Liver (tissue), 8 donors: ENCODE measurements at regions not wholly inside any gene's neighbourhood (a gene's known extent, or its start where the extent isn't known, plus 50 kb on each side); places are given as distances from the start of the nearest gene placed in this dataset.

Experiments used
- DNase-seq: peaks from one replicate; pipeline ENCODE4 v3.0.0-alpha.2; 2017; ENCODE audit warnings: low spot score
- H3K27ac ChIP-seq, 2 donors: one replicate each; pipeline ENCODE4 v1.7.0; 2013; ENCODE audit warnings: inconsistent platforms in 2 of 2, low read length in 2 of 2, control low read depth in 1 of 2, low read depth in 1 of 2, mild to moderate bottlenecking in 1 of 2
- H3K27me3 ChIP-seq, 4 donors: one replicate each; pipeline versions ENCODE4 v1.6.1 to v1.7.0; 2013; ENCODE audit warnings: low read length in 3 of 4, inconsistent platforms in 1 of 4, mild to moderate bottlenecking in 1 of 4, moderate library complexity in 1 of 4; ENCODE audit not compliant: control insufficient read depth in 4 of 4, insufficient read depth in 4 of 4
- H3K36me3 ChIP-seq, 4 donors: one replicate each; pipeline versions ENCODE4 v1.6.1 to v1.7.0; 2013; ENCODE audit warnings: low read length in 3 of 4, mild to moderate bottlenecking in 3 of 4, low read depth in 1 of 4, moderate library complexity in 1 of 4; ENCODE audit not compliant: control insufficient read depth in 4 of 4, insufficient read depth in 3 of 4
- H3K4me1 ChIP-seq, 4 donors: one replicate each; pipeline versions ENCODE4 v1.6.1 to v1.7.0; 2013; ENCODE audit warnings: low read length in 3 of 4, mild to moderate bottlenecking in 3 of 4, moderate library complexity in 1 of 4; ENCODE audit not compliant: control insufficient read depth in 4 of 4, insufficient read depth in 4 of 4
- H3K4me3 ChIP-seq, 3 donors: one replicate each; pipeline versions ENCODE4 v1.6.1 to v1.7.0; 2013; ENCODE audit warnings: low read length in 3 of 3, control low read depth in 1 of 3, low read depth in 1 of 3, mild to moderate bottlenecking in 1 of 3
- H3K9ac ChIP-seq, 2 donors: one replicate each; pipeline ENCODE4 v1.7.0; 2013; ENCODE audit warnings: low read length in 2 of 2, mild to moderate bottlenecking in 2 of 2, moderate library complexity in 2 of 2, control low read depth in 1 of 2, low read depth in 1 of 2
- H3K9me3 ChIP-seq, 4 donors: one replicate each; pipeline versions ENCODE4 v1.6.1 to v1.7.0; 2013; ENCODE audit warnings: low read length in 3 of 4; ENCODE audit not compliant: control insufficient read depth in 4 of 4
- ATF3 ChIP-seq: IDR thresholded peaks from 2 replicates; pipeline ENCODE4 v1.6.1; 2016; ENCODE audit warnings: antibody characterized with exemption
- EGR1 ChIP-seq, 2 donors: IDR thresholded peaks; 2 replicates each; pipeline ENCODE4 v1.6.1; 2016 to 2018; ENCODE audit warnings: antibody characterized with exemption in 2 of 2, low read depth in 2 of 2
- FOXA1 ChIP-seq: IDR thresholded peaks from 2 replicates; pipeline ENCODE4 v1.6.1; 2016; ENCODE audit warnings: antibody characterized with exemption
- FOXA2 ChIP-seq: IDR thresholded peaks from 2 replicates; pipeline ENCODE4 v1.6.1; 2016; ENCODE audit warnings: antibody characterized with exemption
- GABPA ChIP-seq, 2 donors: IDR thresholded peaks in 1 of 2; conservative IDR thresholded peaks in 1 of 2; 2 replicates each; pipeline ENCODE4 v1.6.1; 2016; ENCODE audit warnings: antibody characterized with exemption in 2 of 2, mild to moderate bottlenecking in 1 of 2, moderate library complexity in 1 of 2
- HNF4A ChIP-seq, 2 donors: conservative IDR thresholded peaks; 2 replicates each; pipeline ENCODE4 v1.6.1; 2016; ENCODE audit warnings: antibody characterized with exemption in 2 of 2, mild to moderate bottlenecking in 2 of 2
- JUND ChIP-seq, 2 donors: IDR thresholded peaks; 2 replicates each; pipeline ENCODE4 v1.6.1; 2016; ENCODE audit warnings: antibody characterized with exemption in 2 of 2
- MAX ChIP-seq: IDR thresholded peaks from 2 replicates; pipeline ENCODE4 v1.6.1; 2016; ENCODE audit warnings: antibody characterized with exemption
- RAD21 ChIP-seq, 2 donors: IDR thresholded peaks; 2 replicates each; pipeline ENCODE4 v1.6.1; 2016; ENCODE audit warnings: antibody characterized with exemption in 2 of 2, mild to moderate bottlenecking in 2 of 2
- REST ChIP-seq: IDR thresholded peaks from 2 replicates; pipeline ENCODE4 v1.6.1; 2016; ENCODE audit warnings: antibody characterized with exemption, mild to moderate bottlenecking
- RXRA ChIP-seq, 2 donors: IDR thresholded peaks; 2 replicates each; pipeline ENCODE4 v1.6.1; 2017 to 2018; ENCODE audit warnings: antibody characterized with exemption in 2 of 2, mild to moderate bottlenecking in 1 of 2
- SP1 ChIP-seq: IDR thresholded peaks from 2 replicates; pipeline ENCODE4 v1.6.1; 2018; ENCODE audit warnings: antibody characterized with exemption, mild to moderate bottlenecking
- TAF1 ChIP-seq: conservative IDR thresholded peaks from 2 replicates; pipeline ENCODE4 v1.6.1; 2016; ENCODE audit warnings: antibody characterized with exemption, mild to moderate bottlenecking
- YY1 ChIP-seq: IDR thresholded peaks from 2 replicates; pipeline ENCODE4 v1.6.1; 2016; ENCODE audit warnings: antibody characterized with exemption, mild to moderate bottlenecking
- WGBS: extraction: QIAGEN DNeasy Blood & Tissue Kit; methylation state at CpG from one replicate; pipeline ENCODE4 v1.1.7; 2013; 5-methylcytosine and 5-hydroxymethylcytosine counted together
- TF ChIP-seq, protein P1 (sequence below): fragments of 150-350 bp; IDR thresholded peaks from 2 replicates; pipeline ENCODE4 v1.5.1; 2017; ENCODE audit warnings: improper control_type of control experiment, low read depth, low read length; ENCODE audit not compliant: missing input control
- TF ChIP-seq, protein P2 (sequence below): IDR thresholded peaks from 2 replicates; pipeline ENCODE4 v1.6.1; 2016; ENCODE audit warnings: antibody characterized with exemption
- donor health status: healthy.
- donor health status: healthy.
- donor health status: healthy.
- donor health status: healthy.
- donor health status: healthy.

GRCh38 chr12:85557850-85558249 lies 277.8 kb downstream of the ALX1 start:
- no peak overlapping the region for H3K9ac ChIP-seq
- no peaks in the 10 kb centered on the region for H3K27me3 ChIP-seq
- H3K4me3 ChIP-seq: no peak overlapping the region
- no peaks in the 10 kb centered on the region for H3K4me1 ChIP-seq
- no peaks in the 10 kb centered on the region for H3K36me3 ChIP-seq
- TF ChIP-seq ATF3 (no peak), GABPA (IDR thresholded peaks at IDR 0.05 in 1 of 2, conservative IDR thresholded peaks at IDR 0.05 in 1 of 2) (no peak), FOXA2 (no peak), RAD21 (IDR thresholded peaks at IDR 0.05) (no peak), REST (no peak), EGR1 (IDR thresholded peaks at IDR 0.05; ENCODE audit: low read depth in 2 of 2) (no peak), SP1 (no peak), TAF1 (no peak)
- TF ChIP-seq, protein P1, sequence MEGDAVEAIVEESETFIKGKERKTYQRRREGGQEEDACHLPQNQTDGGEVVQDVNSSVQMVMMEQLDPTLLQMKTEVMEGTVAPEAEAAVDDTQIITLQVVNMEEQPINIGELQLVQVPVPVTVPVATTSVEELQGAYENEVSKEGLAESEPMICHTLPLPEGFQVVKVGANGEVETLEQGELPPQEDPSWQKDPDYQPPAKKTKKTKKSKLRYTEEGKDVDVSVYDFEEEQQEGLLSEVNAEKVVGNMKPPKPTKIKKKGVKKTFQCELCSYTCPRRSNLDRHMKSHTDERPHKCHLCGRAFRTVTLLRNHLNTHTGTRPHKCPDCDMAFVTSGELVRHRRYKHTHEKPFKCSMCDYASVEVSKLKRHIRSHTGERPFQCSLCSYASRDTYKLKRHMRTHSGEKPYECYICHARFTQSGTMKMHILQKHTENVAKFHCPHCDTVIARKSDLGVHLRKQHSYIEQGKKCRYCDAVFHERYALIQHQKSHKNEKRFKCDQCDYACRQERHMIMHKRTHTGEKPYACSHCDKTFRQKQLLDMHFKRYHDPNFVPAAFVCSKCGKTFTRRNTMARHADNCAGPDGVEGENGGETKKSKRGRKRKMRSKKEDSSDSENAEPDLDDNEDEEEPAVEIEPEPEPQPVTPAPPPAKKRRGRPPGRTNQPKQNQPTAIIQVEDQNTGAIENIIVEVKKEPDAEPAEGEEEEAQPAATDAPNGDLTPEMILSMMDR: no peak
- H3K27ac ChIP-seq: no peak overlapping the region
- 80% methylated on average over 1 of the region's 1 CpG for WGBS
- H3K9me3 ChIP-seq: no peaks in the 10 kb centered on the region
- no peak for DNase-seq

GRCh38 chr12:85558684-85559083 lies 277.5 kb downstream of the RASSF9 start:
- TF ChIP-seq, protein P1: no peak
- TF ChIP-seq RAD21 (IDR thresholded peaks at IDR 0.05): no peak
- no peak for TF ChIP-seq HNF4A (conservative IDR thresholded peaks at IDR 0.05)
- no peak for TF ChIP-seq MAX
- TF ChIP-seq, protein P2, sequence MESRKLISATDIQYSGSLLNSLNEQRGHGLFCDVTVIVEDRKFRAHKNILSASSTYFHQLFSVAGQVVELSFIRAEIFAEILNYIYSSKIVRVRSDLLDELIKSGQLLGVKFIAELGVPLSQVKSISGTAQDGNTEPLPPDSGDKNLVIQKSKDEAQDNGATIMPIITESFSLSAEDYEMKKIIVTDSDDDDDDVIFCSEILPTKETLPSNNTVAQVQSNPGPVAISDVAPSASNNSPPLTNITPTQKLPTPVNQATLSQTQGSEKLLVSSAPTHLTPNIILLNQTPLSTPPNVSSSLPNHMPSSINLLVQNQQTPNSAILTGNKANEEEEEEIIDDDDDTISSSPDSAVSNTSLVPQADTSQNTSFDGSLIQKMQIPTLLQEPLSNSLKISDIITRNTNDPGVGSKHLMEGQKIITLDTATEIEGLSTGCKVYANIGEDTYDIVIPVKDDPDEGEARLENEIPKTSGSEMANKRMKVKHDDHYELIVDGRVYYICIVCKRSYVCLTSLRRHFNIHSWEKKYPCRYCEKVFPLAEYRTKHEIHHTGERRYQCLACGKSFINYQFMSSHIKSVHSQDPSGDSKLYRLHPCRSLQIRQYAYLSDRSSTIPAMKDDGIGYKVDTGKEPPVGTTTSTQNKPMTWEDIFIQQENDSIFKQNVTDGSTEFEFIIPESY: no peak
- no peak for TF ChIP-seq JUND (IDR thresholded peaks at IDR 0.05)
- no peak for TF ChIP-seq YY1
- TF ChIP-seq RXRA (IDR thresholded peaks at IDR 0.05): no peak
- no peak for TF ChIP-seq GABPA (IDR thresholded peaks at IDR 0.05 in 1 of 2, conservative IDR thresholded peaks at IDR 0.05 in 1 of 2)
- TF ChIP-seq SP1: no peak
- TF ChIP-seq FOXA1: no peak
- H3K27ac ChIP-seq: no peak overlapping the region
- no peaks in the 10 kb centered on the region for H3K27me3 ChIP-seq
- no peaks in the 10 kb centered on the region for H3K36me3 ChIP-seq
- H3K4me1 ChIP-seq: no peaks in the 10 kb centered on the region
- no peak for DNase-seq
- no peak overlapping the region for H3K9ac ChIP-seq
- no peak overlapping the region for H3K4me3 ChIP-seq
- H3K9me3 ChIP-seq: no peaks in the 10 kb centered on the region
